Lung (tissue), 11 donors: ENCODE measurements at regions not wholly inside any gene's neighbourhood (a gene's known extent, or its start where the extent isn't known, plus 50 kb on each side); places are given as distances from the start of the nearest gene placed in this dataset.
"Not testable (repeated sequence)": the region's sequence is repeated elsewhere in the genome, so short reads cannot be mapped to it uniquely, and the experiment has no call there.

Source experiments
- ATAC-seq: fragments of 200-7000 bp; cut with Tn5 transposase; one replicate; pipeline ENCODE4 v1.9.1; 2020; ENCODE audit warnings: moderate number of reproducible peaks; ENCODE audit not compliant: insufficient read depth, low FRiP score
- DNase-seq, 3 donors: peaks; one replicate each; pipeline ENCODE4 v3.0.0-alpha.2; 2013 to 2017
- H3K27ac ChIP-seq, 2 donors: one replicate each; pipeline ENCODE4 v1.5.1; 2013; ENCODE audit warnings: mild to moderate bottlenecking in 2 of 2, moderate library complexity in 2 of 2, control low read depth in 1 of 2, inconsistent platforms in 1 of 2, low read depth in 1 of 2, low read length in 1 of 2
- H3K27me3 ChIP-seq, 3 donors: one replicate each; pipeline ENCODE4 v1.5.1; 2013; ENCODE audit warnings: low read length in 2 of 3; ENCODE audit not compliant: control insufficient read depth in 3 of 3, insufficient read depth in 3 of 3
- H3K36me3 ChIP-seq, 4 donors: one replicate each; pipeline ENCODE4 v1.5.1; 2013; ENCODE audit warnings: low read length in 4 of 4, mild to moderate bottlenecking in 1 of 4, moderate library complexity in 1 of 4; ENCODE audit not compliant: control insufficient read depth in 4 of 4, insufficient read depth in 4 of 4
- H3K4me1 ChIP-seq, 5 donors: one replicate each; pipeline ENCODE4 v1.5.1; 2013; ENCODE audit warnings: low read length in 5 of 5, mild to moderate bottlenecking in 2 of 5, moderate library complexity in 1 of 5; ENCODE audit not compliant: control insufficient read depth in 5 of 5, insufficient read depth in 5 of 5
- H3K4me3 ChIP-seq: one replicate; pipeline ENCODE4 v1.5.1; 2013; ENCODE audit warnings: mild to moderate bottlenecking, control low read depth, moderate library complexity
- H3K9ac ChIP-seq, 2 donors: one replicate each; pipeline ENCODE4 v1.5.1; 2013; ENCODE audit warnings: low read length in 2 of 2, control low read depth in 1 of 2; ENCODE audit not compliant: insufficient read depth in 1 of 2
- H3K9me3 ChIP-seq, 4 donors: one replicate each; pipeline ENCODE4 v1.5.1; 2013; ENCODE audit warnings: low read length in 3 of 4, mild to moderate bottlenecking in 1 of 4, moderate library complexity in 1 of 4; ENCODE audit not compliant: control insufficient read depth in 4 of 4, insufficient read depth in 3 of 4
- CTCF ChIP-seq: IDR thresholded peaks from 2 replicates; pipeline ENCODE4 v1.5.1; 2012; ENCODE audit warnings: mild to moderate bottlenecking; ENCODE audit errors: control extremely low read depth, extremely low read depth
- WGBS, 2 donors: extraction: QIAGEN DNeasy Blood & Tissue Kit; methylation state at CpG; one replicate each; pipeline ENCODE4 v1.1.7; 2013; 5-methylcytosine and 5-hydroxymethylcytosine counted together
- donor health status: control.
- donor health status: control.
- donor health status: Bipolar disorder and iron deficiency.
- donor health status: healthy.
- donor health status: DM: yes; HTN: yes; CAD: no.

- TF ChIP-seq CTCF, result no peak
- 87 to 88% methylated on average over 18 of the region's 18 CpGs for WGBS, 2 donors
- H3K36me3 ChIP-seq, result no peaks in the 10 kb centered on the region
These were observed 220.1 kb upstream of the TMEFF2 start for GRCh38 chr2:192414794-192415193.

GRCh38 chr2:192413812-192414681 is 219.3 kb upstream of the TMEFF2 start:
- Histone ChIP-seq H3K4me3 (no peak overlapping the region), H3K27ac (no peak overlapping the region), H3K27me3 (no peaks in the 10 kb centered on the region), H3K4me1 (no peaks in the 10 kb centered on the region), H3K9me3 (peaks cover 0 to 10% (median 0%) of the 10 kb centered on the region in 4 donors), H3K36me3 (no peaks in the 10 kb centered on the region), H3K9ac (no peak overlapping the region)
- 90 to 92% methylated on average over 13 of the region's 13 CpGs for WGBS, 2 donors
- TF ChIP-seq CTCF, result no peak
- ATAC-seq, result no peak
- DNase-seq, result no peak

More at GRCh38 chr2:192414794-192415193, 220.1 kb upstream of the TMEFF2 start:
- Histone ChIP-seq H3K27ac (no peak overlapping the region), H3K27me3 (no peaks in the 10 kb centered on the region), H3K9me3 (peaks cover 0 to 10% (median 0%) of the 10 kb centered on the region in 4 donors), H3K9ac (no peak overlapping the region), H3K4me3 (no peak overlapping the region), H3K4me1 (no peaks in the 10 kb centered on the region)
- no peak for ATAC-seq
- no peak for DNase-seq

- H3K36me3 ChIP-seq, DNase-seq, H3K27ac ChIP-seq, ATAC-seq, H3K9ac ChIP-seq, H3K4me1 ChIP-seq, H3K4me3 ChIP-seq, H3K27me3 ChIP-seq: not testable (repeated sequence)
- whole genome bisulfite sequencing, 2 donors, result 82 to 85% methylated on average over 10 of the region's 10 CpGs
- peaks cover 0 to 10% (median 0%) of the 10 kb centered on the region in 4 donors for H3K9me3 ChIP-seq
These were observed 218.1 kb upstream of the TMEFF2 start for GRCh38 chr2:192412866-192413265.

GRCh38 chr2:192412394-192412793 is 217.7 kb upstream of the TMEFF2 start:
- Histone ChIP-seq H3K9ac (no peak overlapping the region), H3K4me3 (no peak overlapping the region), H3K4me1 (no peaks in the 10 kb centered on the region), H3K9me3 (peaks cover 0 to 10% (median 0%) of the 10 kb centered on the region in 4 donors), H3K36me3 (no peaks in the 10 kb centered on the region), H3K27me3 (no peaks in the 10 kb centered on the region), H3K27ac (no peak overlapping the region)
- DNase-seq (no peak), ATAC-seq (no peak)
- TF ChIP-seq CTCF, result no peak
